ENCODE measurements at regions not wholly inside any gene's neighbourhood (a gene's known extent, or its start where the extent isn't known, plus 50 kb on each side); places are given as distances from the start of the nearest gene placed in this dataset.

DNA sequence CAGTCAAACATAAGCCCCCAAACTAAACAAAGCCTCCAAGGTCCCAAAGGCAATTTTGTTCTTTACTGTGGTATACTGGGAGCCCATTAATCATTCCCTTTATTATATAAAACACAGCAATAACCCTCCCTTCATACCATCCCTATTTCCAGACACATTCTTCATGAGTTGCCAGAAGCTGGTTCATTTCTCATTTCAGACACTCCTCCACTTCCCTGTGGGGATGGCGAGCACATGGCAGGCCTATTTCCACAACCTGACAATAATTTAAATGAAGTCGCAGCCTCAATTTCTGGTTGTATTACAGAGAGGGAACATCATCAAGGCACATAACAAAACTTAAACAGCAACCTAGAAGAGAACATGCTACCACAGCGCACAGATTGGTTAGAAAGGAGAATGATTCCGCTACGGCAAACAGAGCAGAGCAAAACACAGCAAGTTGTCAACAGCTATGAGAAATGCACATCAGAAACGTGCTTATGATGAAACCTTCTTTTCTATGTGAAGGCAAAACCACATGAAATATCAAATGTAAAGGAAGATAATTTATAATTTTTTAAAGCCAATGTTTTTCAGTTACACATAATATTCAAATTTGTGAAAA, 63.3 kb upstream of the ARHGEF3 start:
- DNase-seq (ENCODE audit: low read depth): no peak

DNA sequence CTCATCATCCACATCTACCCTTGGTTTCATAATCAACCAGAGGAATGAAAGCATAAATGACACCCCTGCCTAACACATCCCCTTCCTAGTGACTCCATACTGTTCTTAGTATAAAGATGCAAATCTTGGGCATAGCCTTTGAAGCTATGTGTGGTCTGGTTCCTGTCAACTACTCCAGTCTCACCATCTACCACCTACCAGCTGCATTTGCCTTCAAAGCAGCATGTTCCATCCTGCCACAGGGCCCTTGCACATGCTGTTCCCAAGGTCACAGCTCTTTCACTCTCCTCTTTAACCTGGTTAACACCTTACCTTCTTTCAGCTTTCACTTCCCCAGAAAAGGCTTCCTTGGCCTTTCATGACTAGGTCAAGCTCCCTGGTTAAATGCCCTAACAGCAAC, 62.3 kb upstream of the ARHGEF3 start:
- no peak for DNase-seq (ENCODE audit: low read depth)

DNA sequence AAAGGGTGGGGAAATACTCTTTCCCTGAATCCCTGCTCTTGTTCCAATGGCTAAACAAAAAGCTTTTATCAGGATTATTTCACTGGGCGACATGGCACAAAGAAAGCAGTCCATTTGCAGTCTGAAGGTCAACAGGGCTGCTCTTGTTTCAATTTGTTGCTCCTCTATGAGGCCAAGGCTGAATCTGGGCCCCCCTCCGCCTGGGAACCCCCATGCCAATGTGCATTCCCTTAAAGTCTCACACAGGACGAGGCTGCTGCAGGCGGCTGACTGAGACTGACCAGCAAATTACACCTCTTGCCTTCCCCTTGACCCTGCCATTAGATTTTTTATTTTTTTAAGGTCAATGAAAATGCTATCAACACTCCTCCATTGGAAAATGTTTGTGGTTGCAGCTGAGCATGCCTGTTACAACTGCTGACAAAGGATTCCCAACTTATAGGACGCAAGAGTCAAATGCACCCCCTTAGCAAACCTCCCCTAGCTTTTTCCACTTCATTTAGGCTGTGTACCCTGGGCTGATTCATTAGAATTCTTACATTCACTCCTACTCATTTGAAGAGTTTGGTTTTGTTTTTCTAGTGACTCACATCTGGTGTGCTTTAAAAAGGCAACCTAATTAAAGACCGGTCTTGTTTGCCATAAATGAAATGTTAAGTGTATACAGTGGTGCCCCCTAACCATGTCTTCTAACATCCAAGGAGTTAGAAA, 60.8 kb upstream of the ARHGEF3 start:
- DNase-seq (ENCODE audit: low read depth): peak; percentile 51

DNA sequence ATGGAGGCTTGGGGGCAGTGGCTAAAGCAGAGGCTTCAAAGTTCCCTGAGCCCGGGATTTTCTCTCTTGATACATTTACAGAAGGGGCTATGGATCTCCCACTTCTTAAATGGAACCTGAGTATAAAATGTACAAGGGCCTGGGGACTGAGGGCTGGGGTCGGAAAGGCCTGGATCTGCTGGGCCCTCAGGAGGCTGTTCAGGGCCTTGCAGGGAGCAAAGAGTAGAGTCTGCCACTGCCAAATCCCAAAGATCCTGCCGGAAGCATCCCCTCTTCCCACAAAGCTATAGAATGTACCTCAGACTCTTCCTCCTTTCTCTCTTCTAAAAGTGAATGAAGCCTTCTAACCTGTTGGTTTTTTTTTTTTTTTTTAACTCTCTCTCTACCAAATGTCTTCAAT, 59.8 kb upstream of the ARHGEF3 start:
- no peak for DNase-seq (ENCODE audit: low read depth)

DNA sequence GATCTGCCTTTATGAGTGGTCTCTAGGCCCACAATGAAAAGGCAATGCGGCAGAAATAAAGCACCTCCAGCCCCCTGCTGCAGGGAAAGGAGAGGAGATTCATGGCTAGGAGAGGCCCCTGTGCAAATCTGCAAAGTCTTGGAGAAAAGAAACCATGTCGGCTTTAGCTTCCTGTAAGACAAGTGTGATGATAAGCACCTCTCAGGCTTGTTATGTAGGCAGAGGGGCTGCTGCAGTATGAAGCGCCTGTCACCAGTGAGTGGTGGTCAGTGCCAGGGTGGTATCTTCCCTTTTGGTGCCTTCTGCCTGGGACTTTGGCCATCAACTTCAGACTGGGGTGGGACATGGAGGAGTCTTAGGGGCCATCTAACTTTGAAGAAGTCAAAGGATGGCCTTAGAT, 59.2 kb upstream of the ARHGEF3 start:
- no peak for DNase-seq (ENCODE audit: low read depth)

DNA sequence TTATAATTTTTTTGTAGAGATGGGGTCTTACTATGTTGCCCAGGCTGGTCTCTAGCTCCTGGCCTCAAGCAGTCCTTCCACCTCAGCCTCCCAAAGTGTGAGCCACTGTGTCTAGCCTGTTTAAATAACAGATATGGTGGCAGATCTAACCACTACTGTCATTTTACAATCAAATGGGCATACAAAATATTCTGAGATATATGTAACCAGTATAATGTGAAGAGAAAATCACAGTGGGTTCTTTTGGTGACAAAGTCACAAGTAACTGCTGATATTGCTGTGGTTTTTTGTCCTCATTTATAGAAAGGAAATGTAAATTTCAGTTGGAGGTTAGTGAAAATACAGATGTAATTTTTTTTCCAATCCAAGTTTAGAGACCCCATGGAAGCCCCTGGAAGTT, 58.6 kb upstream of the ARHGEF3 start:
- DNase-seq (ENCODE audit: low read depth): no peak

DNA sequence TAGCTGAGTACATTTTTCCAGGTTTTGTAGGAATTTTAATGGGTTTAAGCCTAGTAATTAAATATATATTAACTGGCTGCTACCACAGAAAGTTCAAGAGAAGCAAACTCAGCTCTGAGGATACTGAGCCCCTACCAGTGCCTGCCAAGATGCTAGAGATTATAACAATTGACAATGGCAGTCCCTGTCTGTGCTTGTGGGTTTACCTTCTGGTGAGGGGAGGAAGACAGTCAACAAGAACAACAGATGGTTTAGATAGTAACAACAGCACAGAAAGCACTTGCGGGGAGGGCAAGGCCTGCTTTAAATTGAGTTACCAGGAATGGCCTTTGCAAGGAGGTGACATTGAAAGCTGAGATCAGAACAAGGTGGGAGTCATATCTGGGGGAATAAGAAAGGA, 56.6 kb upstream of the ARHGEF3 start:
- DNase-seq (ENCODE audit: low read depth): no peak

DNA sequence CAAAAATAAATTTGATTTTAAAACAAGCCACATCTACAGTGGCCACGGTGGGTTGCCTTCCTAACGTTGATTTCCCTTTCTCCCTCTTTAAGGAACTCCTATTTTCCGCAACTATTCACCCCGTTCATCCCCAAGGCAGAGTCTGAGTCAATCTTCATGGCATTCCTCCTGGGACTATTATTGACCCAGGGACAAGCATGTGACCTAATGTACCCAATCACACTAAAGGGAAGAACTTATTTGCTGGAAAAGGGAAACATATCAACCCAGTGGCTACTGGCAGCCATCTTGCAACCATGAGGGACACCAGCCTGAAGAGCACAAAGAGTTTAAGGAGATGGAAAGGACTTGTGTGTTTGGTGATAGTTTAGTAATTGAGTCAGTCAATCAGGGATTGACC, 55.4 kb upstream of the ARHGEF3 start:
- DNase-seq (ENCODE audit: low read depth): no peak

DNA sequence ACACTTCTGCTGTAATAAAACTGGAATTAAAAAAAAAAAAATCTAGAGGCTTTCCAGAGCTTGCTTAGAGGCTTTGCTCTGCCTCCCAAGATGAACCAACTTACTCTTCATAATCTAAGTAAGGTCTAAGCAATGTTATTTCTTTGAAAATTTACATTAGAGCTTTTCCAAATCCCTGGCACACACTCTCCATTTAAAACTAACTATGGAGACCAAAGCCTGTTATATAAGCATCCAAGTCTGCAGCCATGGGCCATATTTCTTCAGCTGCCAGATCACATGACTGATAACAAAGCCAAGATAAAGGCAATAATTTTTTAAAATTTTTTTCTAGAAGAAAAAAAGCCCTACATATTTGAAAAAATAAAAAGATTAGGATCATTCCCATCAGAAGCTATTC, 55.0 kb upstream of the ARHGEF3 start:
- DNase-seq (ENCODE audit: low read depth): no peak

DNA sequence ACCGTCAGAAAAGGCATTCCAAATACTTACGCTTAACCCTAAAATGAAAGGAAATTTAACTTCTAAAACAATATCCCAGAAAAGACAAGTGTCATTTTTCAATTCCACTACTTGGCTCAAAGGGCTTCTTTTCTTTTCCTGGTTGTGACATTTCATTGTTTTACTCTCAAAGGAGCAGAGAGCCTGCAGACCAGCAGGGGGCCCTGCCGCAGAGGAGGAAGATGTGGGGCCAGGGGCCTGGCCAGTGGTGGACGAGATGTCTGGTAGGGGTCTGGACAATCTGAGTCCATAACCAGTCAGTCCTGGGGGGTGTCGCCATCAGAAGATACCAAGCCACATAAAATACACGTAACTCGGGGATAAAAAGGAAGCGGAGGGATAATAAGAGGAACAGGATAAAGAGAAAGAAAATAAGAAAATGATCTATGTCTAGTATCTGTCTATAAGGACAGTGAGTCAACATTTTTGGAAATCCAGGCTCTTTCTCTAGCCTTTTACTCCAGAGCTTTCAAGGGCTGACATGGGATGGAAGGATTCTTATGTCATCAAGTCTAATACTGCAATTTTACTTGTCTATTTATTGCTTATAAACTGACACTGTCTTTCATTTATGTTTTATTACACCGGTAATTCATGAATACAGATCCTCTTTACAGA, 54.2 kb upstream of the ARHGEF3 start:
- peak; percentile 36 for DNase-seq (ENCODE audit: low read depth)

DNA sequence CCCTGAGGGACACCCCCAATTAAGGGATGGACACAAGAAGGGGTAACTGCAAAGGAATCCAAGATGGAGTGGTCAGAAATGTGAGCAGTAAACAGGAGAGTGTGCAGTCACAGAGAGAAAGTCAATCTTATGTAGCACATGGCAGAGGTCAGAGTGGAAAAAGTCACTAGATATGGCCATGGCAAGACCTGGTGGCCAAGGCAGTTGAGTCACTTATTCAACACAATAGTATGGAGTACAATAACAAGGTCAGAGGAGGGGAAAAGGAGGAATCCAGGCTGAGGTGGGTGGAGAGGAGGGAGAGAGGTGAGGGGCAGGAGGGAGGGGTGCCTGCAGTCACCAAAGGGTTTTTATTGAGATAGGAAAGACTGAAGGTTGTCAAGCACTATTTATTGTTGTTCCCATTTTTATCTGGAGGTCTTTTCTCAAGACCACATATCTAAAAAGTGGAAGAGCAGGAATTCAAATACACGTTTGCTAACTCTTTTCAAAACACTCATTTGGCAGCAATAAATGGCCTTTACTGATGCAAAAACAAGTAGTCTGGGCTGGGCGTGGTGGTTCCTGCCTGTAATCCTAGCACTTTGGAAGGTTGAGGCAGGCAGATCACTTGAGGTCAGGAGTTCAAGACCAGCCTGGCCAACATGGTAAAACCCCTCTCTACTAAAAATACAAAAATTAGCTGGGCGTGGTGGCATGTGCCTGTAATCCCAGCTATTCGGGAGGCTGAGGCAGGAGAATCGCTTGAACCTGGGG, 53.3 kb upstream of the ARHGEF3 start:
- DNase-seq (ENCODE audit: low read depth): no peak

DNA sequence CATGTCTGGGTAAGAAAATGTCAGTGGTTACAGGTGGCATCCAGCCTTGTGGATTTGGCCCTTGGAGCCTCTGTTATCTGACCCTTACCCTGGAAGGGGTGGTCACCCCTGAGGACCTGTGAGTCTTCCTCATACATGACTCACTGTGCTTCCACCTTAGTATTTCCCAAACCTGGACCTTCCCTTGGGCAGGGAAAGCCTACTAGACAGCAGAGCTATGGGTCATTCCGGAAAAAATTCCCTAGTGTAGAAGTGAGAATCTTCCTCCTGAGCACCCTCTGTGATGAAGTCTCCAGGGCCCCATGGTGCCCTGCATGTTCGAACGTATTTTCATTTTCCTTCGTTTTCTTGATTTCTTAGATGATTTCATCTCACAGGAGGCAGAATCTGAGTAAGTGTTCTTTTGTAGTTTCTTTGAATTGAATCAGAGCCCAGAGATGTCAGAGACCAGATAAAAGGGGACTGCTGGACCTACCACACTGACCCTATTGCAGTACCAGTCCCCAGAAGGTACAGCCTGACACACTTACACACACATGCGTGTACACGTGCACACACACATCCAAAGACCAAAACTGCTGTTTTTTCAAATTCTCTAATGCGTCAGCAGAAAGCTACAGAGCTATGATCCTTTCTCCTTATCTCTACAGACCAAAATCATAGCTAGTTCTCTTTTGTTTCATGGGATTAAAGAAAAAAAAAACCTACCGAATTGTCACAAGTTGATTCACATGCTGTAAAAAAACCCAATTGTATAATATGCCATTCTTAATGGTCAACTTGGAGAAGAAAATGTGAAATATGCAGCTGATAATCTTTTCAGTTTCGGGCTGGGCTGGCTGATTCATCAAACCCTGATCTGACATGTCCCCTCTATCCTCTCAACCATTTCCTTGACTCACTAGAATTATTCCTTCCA, 50.5 kb upstream of the ARHGEF3 start:
- DNase-seq (ENCODE audit: low read depth): peak; percentile 7
